NCI-H69 (cell line): ENCODE measurements at regions not wholly inside any gene's neighbourhood (a gene's known extent, or its start where the extent isn't known, plus 50 kb on each side); places are given as distances from the start of the nearest gene placed in this dataset.

Source experiments
- DNase-seq: peaks from one replicate; lab custom pipeline; 2025; lab: John Stamatoyannopoulos, UW

DNA sequence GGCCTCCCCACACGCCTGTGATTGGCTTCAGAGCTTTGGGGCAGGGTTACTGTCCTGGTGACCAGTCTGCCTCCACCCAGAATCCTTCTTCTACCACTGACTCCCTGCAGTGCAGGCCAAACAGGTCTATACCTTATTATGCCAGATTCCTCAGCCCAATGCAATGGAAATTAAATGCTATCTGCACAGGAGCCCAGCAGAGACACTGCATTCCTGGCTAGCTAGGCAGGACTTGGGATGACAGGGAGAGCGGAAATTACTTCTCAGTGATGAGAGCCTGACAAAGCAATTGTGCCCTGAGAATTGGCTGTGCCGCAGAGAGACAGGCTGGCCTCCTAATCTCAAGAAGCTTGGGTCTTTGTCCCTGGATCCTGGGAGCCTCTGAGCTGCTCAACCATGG lies 143.8 kb upstream of the NCAM1 start:
- no peak for DNase-seq

DNA sequence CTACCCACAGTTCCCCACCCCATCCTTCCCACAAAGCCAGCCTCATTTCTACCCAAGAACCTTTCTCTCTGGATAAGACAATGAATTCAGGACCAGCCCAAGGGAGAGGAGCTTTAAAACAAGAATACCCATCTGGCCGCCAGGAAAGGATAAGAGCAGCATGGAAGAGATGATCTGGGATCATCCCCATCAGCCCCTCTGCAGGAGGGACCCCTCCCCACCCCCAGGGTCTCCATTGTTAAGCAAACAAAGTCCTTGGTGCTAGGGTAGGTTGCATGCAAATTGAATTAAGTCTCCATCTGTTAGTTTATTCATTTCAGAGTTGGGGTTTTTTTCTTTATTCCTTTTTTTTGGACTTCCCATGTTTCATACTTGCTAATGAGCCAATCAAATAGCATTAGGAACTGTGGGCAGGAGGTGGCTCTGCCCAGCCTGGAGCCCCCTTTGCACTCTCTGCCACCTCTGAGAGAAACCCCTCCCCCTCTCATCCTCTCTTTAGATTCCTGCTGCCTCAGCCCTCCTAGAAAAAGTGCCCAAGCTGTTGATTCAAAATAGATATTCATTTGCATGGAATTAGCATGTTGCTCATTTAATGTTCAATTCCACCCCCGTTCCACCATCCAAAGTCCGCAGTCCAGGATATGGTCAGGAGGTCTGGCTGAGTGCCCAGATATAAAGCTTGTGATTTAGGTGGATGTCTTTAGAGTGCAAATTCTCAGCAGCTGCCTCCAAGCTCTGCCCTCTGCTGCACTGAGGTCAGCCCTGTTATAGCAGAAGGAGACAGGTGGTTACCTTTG lies 138.5 kb upstream of the NCAM1 start:
- peak; percentile 95 for DNase-seq

DNA sequence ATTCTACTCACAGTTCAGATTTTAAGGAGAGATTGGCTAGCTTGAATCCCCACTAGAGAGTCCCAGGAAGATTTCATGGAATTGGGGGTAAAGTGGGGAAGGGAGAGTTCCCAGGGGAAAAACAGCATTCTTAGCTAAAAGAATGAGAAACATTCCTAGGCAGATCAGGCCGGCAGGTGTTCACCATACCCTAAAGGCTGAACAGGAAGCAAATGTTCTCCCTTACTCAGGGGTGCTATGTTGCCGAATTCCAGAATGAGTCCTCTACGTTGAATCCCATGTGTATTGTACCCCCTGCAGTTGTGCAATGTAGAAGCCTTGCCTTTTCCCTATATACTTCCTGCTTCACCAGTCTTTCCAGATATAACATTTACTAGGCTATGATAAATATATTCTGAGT lies 135.2 kb upstream of the NCAM1 start:
- DNase-seq, result no peak

DNA sequence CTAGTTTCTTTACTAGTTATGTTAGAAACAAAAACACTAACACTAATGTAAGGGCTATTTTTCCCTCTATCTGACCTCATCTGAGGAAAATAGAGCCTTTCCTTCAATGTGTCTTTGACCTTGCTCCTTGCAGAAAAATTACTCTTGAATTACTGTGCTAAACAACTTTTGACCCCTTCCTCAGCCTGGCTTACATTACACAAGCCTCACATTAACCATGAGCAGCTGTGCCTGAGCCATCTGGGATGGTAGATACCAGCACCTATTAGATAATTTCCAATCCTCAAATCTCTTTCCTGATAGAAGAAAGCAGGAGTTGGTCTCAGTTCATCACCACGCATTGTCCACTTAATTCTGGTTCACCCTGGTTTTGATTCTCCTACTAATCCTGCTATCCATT lies 134.4 kb upstream of the NCAM1 start:
- DNase-seq, result no peak

DNA sequence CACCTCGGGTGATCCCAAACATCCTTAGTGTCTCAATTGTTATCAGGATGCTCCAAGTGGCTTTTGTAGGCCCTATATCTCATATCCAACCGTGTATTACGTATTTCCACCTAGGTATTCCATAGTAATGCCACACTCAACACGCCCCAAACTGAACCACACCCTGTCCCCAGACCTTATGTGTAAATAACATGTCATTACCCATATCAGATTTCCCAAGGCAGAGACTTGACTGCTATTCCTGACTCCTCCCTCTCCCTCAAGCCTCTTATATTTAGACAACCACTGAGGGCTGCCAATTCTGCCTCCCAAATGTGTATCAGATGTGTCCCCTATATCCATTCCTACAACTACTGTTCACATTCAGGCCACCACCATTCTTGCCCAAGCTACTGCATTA lies 132.8 kb upstream of the NCAM1 start:
- DNase-seq, result peak; percentile 72

DNA sequence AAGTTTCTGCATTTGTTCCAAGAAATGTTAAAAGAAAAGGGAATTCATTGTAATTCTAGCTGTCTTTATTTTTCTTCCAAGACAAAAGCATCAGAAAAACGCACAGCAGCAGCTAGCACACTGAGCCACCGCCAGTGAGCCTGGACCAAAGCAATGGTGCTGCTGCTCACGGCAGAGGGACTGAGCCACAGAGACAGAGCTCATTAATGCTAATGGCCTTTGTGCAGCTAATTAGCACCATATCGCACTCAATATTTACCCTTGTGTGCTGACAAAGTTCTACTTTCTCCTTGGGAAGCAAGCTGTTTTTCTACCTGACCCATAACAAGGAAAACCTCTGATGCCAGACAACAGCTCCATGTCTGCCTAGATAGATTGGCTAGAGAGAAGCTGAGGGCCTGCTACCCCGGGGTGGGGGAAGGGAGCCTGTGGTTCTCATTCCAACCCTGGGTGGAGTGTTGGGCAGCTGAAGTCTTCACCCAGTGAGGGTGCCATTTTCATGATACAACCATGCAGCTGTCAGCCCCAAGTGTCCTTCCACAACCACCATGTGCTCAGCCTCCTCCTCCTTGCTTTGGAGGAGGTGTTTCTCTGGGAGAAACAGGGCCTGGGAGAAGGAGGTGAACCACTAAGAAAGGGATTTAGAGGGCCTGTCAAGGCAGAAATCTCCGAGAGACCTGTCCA lies 131.1 kb upstream of the NCAM1 start:
- DNase-seq, result peak; percentile 64

DNA sequence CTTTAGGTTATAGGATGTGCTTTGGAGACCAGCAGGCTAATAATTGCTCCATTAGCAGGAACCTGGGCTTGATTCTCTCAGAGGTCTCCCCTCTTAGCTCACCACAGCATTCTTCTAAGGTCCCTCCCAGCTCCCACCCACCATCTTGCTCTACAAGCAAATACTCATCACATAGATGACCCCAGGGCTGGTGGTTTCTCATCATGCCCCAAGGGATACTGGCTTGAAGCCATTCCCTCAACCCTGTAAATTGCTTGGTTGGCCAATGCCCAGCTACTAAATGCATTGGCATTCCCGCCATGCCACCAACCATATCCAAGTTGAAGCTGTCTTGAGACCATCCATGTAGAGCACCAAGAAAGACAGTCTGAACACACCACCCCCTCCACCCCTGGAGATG lies 130.2 kb upstream of the NCAM1 start:
- DNase-seq, result no peak

DNA sequence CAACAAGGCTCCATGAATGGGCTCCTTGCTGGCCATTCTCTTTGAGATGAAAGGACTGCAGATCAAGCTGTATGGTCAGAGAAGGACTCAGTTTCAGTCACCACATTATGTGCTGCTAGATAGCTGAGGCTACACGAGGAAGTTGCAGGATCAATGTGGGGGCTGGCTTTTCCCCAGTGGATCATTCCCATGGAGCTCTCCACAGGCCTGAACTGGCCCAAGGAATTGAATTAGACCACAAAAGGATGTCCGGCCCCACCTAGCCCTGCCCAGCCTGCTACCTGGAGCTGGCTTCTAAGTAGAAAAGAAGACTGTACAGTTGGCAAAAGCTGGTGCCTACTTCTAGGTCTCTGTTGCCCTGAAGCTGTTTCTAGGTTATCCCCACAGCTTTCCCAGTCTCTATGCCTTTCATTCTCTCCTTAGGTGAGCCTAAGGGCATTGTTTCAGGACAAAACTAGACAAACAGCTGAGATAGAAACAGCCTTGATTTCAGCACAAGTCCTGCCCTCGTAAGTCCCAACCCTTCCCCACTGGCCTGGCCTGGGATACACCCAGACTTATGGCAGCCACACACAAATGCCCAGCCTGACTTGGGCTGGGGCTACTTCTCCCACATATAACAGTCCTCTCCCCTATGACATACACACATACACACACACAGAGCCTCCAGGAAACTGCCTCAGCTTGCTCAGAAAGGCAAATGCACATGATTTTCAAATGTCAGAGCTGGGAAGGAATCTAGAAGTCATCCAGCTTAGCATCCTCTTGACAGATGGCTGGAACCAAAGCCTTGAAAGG lies 129.1 kb upstream of the NCAM1 start:
- DNase-seq, result no peak

DNA sequence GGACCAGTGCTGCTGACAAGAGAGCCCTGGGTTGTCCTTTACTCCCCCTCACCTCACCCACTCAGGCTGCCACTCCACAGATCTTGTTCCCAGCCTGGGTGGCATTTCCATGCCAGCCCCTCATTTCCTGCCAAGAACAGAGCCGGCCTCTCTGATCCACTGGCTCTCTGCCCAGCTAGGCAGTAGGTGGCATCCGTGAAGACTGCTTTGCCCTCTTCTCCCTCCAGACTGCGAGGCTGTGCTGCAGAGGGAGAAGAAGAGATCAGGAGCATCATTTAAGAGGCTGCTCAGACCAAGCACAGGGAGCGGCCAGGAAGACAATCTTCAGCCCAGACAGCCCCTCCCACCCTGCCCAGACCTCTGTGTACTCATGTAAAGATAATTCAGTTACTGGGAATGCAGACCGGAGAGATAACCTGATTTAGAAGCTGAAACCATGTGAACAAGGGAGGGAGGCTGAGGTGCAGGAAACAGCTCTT lies 126.9 kb upstream of the NCAM1 start:
- peak; percentile 93 for DNase-seq

DNA sequence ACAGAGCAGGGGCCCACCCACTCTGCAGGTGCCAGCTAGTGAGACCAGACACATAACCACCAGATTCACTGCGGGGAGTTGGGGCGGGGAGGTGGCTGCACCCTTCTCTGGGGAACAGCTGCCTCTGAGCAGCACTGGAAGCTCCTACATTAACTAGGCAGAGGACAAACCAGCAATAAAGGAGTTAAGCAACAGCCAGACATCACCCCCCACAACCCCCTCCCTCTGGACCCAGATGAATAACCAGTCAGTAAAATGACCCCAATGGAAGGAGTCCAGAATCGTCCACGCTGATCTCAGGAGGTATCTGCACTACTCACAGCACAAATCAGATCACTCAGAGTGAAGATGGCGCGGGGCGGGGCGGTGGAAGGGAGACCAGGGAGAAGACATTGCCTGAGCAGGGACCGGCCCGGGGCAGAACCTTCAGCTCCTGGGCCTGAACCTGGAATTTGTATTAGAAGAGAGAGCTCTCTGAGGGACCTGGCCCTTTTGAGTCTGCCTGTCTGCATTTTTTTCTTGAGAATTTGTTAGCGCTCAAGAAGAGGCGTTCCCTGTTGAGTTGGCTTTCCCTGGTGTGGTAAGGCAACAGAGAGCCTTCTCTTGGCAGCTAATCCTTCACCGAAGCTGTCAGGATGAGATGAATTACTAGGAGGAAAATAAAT lies 125.5 kb upstream of the NCAM1 start:
- peak; percentile 65 for DNase-seq

DNA sequence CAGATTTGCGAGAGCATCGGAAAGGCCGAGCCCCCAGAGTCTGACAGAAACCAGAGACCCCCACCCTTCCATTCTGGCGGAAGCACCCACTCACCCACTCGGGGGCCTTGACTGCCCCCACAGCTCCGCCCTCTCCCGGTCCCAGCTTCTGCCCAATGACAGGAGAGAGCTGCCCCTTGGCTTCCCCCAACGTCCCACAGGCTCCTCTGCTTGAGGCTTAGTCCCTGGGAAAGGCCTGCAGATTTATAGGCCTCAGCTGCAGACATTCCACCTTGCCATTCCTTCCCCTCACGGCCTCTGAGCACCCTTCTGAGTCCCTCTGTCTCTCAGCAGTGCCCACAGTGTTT lies 125.0 kb upstream of the NCAM1 start:
- no peak for DNase-seq

DNA sequence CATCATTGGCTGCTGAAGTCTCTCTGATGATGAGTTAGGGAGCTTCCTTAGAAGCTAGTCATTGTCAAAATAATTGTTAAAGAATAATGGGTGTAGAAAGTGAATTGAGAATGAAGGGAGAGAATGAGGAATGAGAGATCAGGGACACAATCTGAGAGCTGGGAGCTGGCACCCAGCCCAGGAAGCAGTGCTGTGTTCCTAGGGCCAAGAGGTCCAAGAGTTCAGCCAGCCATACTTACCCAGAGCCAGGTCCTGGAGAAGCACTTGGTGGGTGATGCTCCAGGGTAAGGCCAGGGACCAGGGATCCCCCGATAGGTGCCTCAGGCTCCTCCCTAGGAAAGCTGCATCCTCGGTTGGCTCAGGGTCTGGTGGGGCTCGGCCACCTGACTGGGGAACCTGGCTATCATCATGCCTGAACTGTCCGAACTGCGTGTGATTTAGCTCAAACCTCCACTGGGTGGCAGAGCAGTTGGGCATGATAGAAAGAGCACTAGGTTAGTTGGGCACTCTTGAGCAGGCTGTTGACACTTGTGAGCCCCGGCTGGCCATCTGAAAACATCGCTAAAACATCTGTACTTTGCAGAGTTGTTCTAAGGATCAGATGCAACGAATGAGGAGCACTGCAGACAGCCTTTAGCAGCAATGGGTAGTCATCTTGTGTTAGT lies 123.9 kb upstream of the NCAM1 start:
- DNase-seq, result peak; percentile 65

DNA sequence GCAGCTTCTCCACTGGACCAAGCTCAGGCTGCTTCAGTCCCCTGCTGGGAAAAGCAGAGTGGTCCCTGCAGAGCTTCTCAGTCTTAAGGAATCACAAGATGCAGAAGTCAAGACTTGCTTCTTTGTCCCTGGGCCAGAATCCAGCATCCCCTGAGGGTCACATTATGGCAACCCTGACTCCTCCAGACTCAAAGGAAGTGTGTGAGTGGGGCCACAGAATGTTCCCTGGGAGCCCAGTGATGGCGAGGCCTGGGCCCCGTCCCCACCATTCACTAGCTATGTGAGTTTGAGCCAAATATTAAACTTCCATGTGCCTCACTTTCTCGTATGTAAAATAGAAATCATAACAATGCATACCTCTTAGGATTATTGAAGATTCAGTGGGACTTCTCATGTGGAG lies 122.2 kb upstream of the NCAM1 start:
- DNase-seq, result no peak

DNA sequence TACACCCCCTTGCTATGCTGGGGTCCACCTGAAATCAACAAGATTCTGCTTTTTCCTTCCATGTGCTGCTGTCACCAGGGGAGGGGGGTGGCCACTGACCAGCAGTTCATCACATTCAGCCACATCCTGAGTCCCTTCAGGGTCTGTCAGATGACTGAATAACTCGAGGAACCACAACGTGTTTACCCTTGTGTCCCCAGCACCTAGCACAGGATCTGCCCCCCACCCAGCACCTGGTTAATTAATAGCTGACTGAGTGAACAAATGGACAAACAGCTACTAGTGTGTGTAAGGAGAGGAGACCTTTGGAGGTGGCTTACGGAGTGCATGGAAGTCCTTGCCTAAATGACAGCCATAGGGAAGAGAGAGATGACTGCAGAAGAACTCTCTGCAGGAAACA lies 119.5 kb upstream of the NCAM1 start:
- no peak for DNase-seq

DNA sequence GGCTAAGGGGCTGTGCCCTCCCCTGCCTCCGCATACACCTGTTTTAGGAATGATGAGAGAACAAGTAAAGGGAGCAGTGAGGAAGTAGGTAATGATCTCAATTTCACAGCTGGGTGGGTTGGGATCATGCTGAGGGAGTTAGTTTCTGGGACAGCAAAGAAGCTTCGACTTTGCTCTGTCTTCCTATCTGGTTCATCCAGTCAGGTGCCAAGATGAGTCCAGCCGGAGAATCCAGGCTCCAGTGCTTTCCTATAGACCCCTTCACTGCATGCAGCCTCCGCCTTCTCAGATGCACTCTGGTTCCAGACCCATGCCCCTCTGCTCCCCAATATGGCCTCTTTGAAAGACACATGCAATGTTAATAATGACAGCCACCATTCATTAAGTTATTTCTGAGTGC lies 119.1 kb upstream of the NCAM1 start:
- no peak for DNase-seq

DNA sequence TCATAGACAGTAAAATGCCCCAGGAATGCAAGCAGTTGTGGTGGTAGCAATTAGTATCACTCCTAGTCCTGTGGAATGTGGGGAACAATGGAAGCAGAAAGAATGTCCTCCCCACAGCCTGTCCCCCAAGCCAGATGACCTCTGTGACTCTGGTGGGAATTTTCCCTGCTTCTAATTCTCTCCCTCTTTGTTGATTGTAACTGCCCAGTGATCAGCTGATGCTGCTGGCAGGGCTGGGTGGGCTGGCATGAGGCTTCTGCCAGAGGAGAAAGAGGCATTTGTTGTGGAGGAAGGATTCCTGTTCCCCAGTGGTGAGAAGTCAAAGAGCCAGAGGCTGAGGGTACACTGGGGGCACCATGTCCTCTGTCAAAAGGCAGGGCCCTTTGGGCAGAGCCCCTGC lies 116.7 kb upstream of the NCAM1 start:
- DNase-seq, result no peak

DNA sequence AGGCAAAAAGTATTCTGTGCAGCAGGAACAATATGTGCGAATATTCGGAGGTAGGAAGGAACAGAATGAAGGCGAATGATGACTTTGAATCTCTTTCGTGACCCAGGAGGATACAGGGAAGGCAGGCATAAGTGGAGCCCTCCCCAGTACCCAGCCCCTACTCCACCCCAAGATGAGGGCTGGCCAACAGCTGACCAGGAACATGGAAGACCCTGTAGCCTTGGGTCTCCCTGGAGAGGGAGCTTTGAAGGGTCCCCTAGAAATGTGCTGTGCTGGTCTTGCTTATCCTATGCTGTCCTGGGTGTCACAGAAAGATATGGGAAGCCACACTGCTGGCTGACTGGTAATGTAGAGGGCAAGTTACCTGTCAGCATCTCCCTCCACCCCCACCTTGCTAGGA lies 113.7 kb upstream of the NCAM1 start:
- no peak for DNase-seq

DNA sequence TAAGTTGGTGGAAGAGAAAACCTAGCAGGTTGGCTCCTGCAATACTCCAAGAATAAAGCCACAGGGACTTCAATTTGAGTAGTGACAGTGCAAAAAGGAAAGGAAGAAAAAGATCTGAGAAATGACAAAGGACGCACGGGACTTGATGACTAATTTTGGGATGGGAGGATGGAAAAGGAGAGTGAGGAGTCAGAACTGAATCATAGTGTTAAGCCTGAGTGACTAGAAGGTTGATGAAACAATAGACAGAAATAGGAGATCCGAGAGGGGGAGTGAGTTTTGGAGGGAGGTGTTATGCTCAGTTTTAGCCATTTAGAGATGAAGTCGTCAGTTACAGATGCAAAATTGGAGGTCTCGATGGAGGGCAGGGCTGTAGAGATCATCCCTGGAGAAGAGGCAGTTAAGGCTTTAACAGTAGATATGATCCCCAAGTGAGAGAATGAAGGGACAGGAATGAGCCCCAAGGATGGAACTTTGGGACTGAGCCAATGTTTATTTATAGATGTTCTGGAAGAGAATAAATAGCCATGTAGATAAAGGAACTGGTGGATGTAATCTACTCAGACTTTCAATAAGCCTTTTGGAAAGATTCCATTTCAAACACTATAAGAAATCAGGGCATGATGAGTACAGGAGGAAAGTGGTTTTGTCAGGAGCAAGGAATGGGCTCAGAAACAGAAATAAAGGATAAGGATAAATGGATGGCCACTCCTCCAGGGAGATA lies 108.9 kb upstream of the NCAM1 start:
- DNase-seq, result no peak

DNA sequence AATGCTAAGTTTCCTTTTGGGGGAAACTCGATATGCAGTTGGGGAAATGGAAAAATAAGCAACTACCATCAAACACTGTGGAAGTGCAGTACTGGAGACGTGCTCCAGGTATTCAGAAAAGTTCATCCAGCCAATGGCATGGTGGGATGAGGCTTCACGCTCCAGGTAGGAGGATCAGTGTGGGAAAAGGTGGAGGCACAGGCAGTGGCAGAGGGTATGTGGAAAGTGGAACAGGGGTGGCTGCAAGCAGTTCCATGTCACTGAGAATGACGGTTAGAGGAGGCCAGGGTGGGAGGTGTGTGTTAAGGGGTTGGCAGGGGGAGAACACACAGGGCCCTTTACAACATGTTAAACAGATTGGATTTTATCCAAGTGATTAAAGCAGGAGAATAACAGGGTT lies 105.1 kb upstream of the NCAM1 start:
- DNase-seq, result no peak

DNA sequence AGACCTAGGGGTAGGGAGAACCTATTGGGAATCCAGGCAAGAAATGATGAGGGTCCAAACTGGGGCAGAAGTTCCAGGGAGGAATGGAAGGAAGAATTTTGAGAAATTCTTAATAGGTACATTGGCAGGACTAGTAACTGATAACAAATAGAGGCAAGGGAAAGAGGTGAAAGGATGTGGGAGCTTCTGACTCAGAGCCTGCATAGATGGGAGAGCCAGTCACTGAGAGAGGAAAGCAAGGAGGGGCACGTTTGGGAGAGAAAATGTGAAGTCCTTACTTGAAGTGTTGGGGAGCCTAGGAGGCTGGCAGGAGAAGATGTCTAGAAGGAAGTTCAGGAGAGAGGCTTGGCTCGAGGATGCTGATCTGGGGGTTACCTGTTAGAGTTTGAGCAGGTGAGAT lies 104.6 kb upstream of the NCAM1 start:
- no peak for DNase-seq
